Endothelial cell of umbilical vein (primary cell): ENCODE measurements at regions not wholly inside any gene's neighbourhood (a gene's known extent, or its start where the extent isn't known, plus 50 kb on each side); places are given as distances from the start of the nearest gene placed in this dataset.

Experiments used
- CTCF ChIP-seq, 2 donors: IDR thresholded peaks; 1 replicate in 1 of 2; 2 replicates in 1 of 2; pipeline ENCODE4 v1.5.1; 2011; ENCODE audit warnings: low read length in 2 of 2, mild to moderate bottlenecking in 2 of 2, moderate library complexity in 2 of 2, control low read depth in 1 of 2, inconsistent platforms in 1 of 2, low read depth in 1 of 2; ENCODE audit not compliant: insufficient read depth in 1 of 2; ENCODE audit errors: extremely low read depth in 1 of 2
- EZH2 ChIP-seq: IDR thresholded peaks from 2 replicates; pipeline ENCODE4 v1.6.1; 2012; ENCODE audit warnings: borderline replicate concordance, low read depth, mild to moderate bottlenecking, moderate library complexity, low read length, inconsistent platforms; ENCODE audit not compliant: severe bottlenecking
- FOS ChIP-seq: IDR thresholded peaks from 2 replicates; pipeline ENCODE4 v1.6.1; 2011; ENCODE audit warnings: mild to moderate bottlenecking, low read length, moderate library complexity, borderline replicate concordance; ENCODE audit not compliant: insufficient read depth
- GATA2 ChIP-seq: IDR thresholded peaks from 2 replicates; pipeline ENCODE4 v1.7.0; 2011; ENCODE audit warnings: low read depth, mild to moderate bottlenecking, moderate library complexity, mixed read lengths, low read length; ENCODE audit not compliant: insufficient read length, insufficient read depth
- JUN ChIP-seq: IDR thresholded peaks from 2 replicates; pipeline ENCODE4 v1.6.1; 2011; ENCODE audit warnings: borderline replicate concordance, low read depth; ENCODE audit not compliant: insufficient read length, insufficient read depth
- MAX ChIP-seq: IDR thresholded peaks from 2 replicates; pipeline ENCODE4 v1.6.1; 2011; ENCODE audit not compliant: insufficient read depth, insufficient read length
- MYC ChIP-seq: IDR thresholded peaks from one replicate; pipeline ENCODE4 v1.6.1; 2011; ENCODE audit warnings: mild to moderate bottlenecking, low read depth, low read length
- POLR2A ChIP-seq: IDR thresholded peaks from 2 replicates; pipeline ENCODE4 v1.6.1; 2012; ENCODE audit warnings: low read depth, mild to moderate bottlenecking, control low read depth, low read length
- POLR2AphosphoS5 ChIP-seq: IDR thresholded peaks from 2 replicates; pipeline ENCODE4 v1.6.1; 2012; ENCODE audit warnings: low read depth, mild to moderate bottlenecking, control low read depth, low read length, moderate library complexity; ENCODE audit not compliant: insufficient read depth

GRCh38 chr1:243903041-243903440 is 53.0 kb upstream of the AKT3 start:
- TF ChIP-seq POLR2A (no peak), CTCF (IDR thresholded peaks at IDR 0.05; ENCODE audit: extremely low read depth in 1 of 2, insufficient read depth in 1 of 2, low read depth in 1 of 2, low read length in 2 of 2) (no peak), POLR2AphosphoS5 (no peak), EZH2 (no peak), MAX (no peak), MYC (no peak), JUN (no peak), FOS (no peak), GATA2 (no peak)
